ENCODE measurements at regions not wholly inside any gene's neighbourhood (a gene's known extent, or its start where the extent isn't known, plus 50 kb on each side); places are given as distances from the start of the nearest gene placed in this dataset.

DNA sequence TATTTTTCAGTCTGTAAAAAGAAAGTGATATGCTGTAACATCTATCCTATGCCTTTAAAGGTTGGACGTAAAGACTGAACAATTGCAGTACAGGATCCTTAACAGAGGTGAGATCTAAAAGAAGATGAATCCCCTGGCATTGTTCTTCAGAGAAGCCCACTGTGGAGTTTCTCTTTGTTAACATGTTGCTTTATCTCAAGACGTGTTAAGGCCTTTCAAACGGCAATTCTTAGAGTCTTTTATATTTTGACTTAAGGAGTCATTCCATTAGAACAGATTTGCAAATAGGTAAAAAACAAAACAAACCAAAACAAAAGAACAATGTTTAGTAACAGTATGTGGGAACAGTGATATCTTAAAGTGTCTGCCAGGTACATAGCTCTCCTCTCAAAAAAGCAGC lies 225.1 kb upstream of the ZP4 start:
- Histone ChIP-seq H3K9ac (ENCODE audit: low read length) (no peak overlapping the region), H3K4me2 (ENCODE audit: low read depth, low read length, poor library complexity, severe bottlenecking) (no peak overlapping the region), H3F3A (ENCODE audit: insufficient read depth) (no peaks in the 10 kb centered on the region), H3K4me3 (ENCODE audit: insufficient read depth, low read length, poor library complexity, severe bottlenecking) (no peak overlapping the region), H3K9me2 (replicated peaks; ENCODE audit: insufficient read depth, low read length) (no peaks in the 10 kb centered on the region), H2AFZ (ENCODE audit: low read depth, low read length, severe bottlenecking) (no peak overlapping the region), H3K27ac (ENCODE audit: low read depth, low read length) (no peak overlapping the region), H3K27me3 (ENCODE audit: low read length) (no peaks in the 10 kb centered on the region), H3K36me3 (ENCODE audit: low read length) (no peaks in the 10 kb centered on the region), H3K9me3 (ENCODE audit: insufficient read depth, low read length) (no peaks in the 10 kb centered on the region), H4K20me1 (ENCODE audit: low read depth, low read length) (no peaks in the 10 kb centered on the region), H3K79me2 (ENCODE audit: insufficient read depth, low read length) (no peaks in the 10 kb centered on the region)
- no peak for TF ChIP-seq EZH2phosphoT487 (conservative IDR thresholded peaks at IDR 0.05; ENCODE audit: low read length)
- TF ChIP-seq, protein P1, sequence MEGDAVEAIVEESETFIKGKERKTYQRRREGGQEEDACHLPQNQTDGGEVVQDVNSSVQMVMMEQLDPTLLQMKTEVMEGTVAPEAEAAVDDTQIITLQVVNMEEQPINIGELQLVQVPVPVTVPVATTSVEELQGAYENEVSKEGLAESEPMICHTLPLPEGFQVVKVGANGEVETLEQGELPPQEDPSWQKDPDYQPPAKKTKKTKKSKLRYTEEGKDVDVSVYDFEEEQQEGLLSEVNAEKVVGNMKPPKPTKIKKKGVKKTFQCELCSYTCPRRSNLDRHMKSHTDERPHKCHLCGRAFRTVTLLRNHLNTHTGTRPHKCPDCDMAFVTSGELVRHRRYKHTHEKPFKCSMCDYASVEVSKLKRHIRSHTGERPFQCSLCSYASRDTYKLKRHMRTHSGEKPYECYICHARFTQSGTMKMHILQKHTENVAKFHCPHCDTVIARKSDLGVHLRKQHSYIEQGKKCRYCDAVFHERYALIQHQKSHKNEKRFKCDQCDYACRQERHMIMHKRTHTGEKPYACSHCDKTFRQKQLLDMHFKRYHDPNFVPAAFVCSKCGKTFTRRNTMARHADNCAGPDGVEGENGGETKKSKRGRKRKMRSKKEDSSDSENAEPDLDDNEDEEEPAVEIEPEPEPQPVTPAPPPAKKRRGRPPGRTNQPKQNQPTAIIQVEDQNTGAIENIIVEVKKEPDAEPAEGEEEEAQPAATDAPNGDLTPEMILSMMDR (IDR thresholded peaks at IDR 0.05; ENCODE audit: insufficient read depth, low read length, poor library complexity, severe bottlenecking): no peak

DNA sequence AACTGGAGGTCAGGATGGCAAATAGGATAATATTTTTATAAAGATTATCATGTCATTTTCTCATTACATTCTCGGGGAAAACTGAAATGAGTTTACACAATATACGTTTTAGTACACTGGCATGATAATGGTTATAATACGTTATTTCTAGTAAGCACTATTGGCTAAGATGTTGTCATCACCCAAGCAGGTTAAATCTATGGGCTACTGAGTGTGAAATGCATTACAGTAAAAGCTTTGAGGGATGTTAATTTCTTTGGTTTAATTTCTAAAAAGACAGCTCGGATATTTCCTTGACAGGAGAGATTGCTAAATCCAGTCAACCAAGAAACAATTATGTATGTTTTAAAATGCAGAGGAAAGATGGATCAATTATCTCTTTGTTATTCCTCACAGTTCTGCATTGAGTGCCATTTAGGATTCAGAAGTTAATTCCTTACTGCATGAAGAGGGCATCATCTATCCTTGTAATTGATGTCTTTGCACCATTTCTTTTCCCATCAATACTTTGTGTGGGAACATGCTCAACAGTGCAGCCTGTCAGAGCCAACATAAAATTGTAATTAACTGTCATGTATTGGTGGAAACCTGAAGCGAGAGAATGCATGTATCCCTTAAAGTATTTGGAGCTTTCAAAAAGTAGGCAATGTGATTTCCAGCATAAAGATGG lies 222.4 kb upstream of the ZP4 start:
- Histone ChIP-seq H3K27ac (ENCODE audit: low read depth, low read length) (no peak overlapping the region), H3K4me2 (ENCODE audit: low read depth, low read length, poor library complexity, severe bottlenecking) (no peak overlapping the region), H3K36me3 (ENCODE audit: low read length) (no peaks in the 10 kb centered on the region), H3K79me2 (ENCODE audit: insufficient read depth, low read length) (no peaks in the 10 kb centered on the region), H4K20me1 (ENCODE audit: low read depth, low read length) (no peaks in the 10 kb centered on the region), H3K27me3 (ENCODE audit: low read length) (no peaks in the 10 kb centered on the region), H2AFZ (ENCODE audit: low read depth, low read length, severe bottlenecking) (no peak overlapping the region), H3K9me3 (ENCODE audit: insufficient read depth, low read length) (no peaks in the 10 kb centered on the region), H3F3A (ENCODE audit: insufficient read depth) (no peaks in the 10 kb centered on the region), H3K4me3 (ENCODE audit: insufficient read depth, low read length, poor library complexity, severe bottlenecking) (no peak overlapping the region), H3K9me2 (replicated peaks; ENCODE audit: insufficient read depth, low read length) (no peaks in the 10 kb centered on the region), H3K9ac (ENCODE audit: low read length) (no peak overlapping the region)
- TF ChIP-seq, protein P1 (IDR thresholded peaks at IDR 0.05; ENCODE audit: insufficient read depth, low read length, poor library complexity, severe bottlenecking): no peak
- no peak for TF ChIP-seq EZH2phosphoT487 (conservative IDR thresholded peaks at IDR 0.05; ENCODE audit: low read length)

DNA sequence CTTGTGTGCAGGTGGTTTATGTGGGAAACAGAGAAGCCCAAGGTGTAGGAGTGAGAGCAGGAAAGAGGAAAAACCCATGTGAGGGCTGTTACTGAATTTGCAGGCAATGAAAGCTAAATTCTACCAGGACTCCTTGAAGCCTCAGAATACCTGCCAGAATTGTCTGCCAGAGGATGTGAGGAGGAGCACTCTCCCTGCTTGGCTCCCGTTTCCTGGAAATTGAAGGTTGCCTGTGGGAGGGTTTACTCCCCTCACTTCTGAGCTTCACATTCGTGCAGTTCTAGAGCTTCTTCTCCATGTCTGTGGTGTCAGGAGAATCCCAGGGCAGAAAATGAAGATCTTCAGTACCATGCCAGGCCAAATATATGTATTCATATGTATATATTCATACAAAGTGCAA lies 220.8 kb upstream of the ZP4 start:
- H3K36me3 ChIP-seq (ENCODE audit: low read length): no peaks in the 10 kb centered on the region
- H3K4me2 ChIP-seq (ENCODE audit: low read depth, low read length, poor library complexity, severe bottlenecking): no peak overlapping the region
- no peaks in the 10 kb centered on the region for H3K79me2 ChIP-seq (ENCODE audit: insufficient read depth, low read length)
- no peak overlapping the region for H3K4me3 ChIP-seq (ENCODE audit: insufficient read depth, low read length, poor library complexity, severe bottlenecking)
- H3K27me3 ChIP-seq (ENCODE audit: low read length): no peaks in the 10 kb centered on the region
- no peaks in the 10 kb centered on the region for H3K9me3 ChIP-seq (ENCODE audit: insufficient read depth, low read length)
- H3K27ac ChIP-seq (ENCODE audit: low read depth, low read length): no peak overlapping the region
- no peak overlapping the region for H2AFZ ChIP-seq (ENCODE audit: low read depth, low read length, severe bottlenecking)
- H3K9ac ChIP-seq (ENCODE audit: low read length): no peak overlapping the region
- no peak for TF ChIP-seq EZH2phosphoT487 (conservative IDR thresholded peaks at IDR 0.05; ENCODE audit: low read length)
- TF ChIP-seq, protein P1 (IDR thresholded peaks at IDR 0.05; ENCODE audit: insufficient read depth, low read length, poor library complexity, severe bottlenecking): no peak
- no peaks in the 10 kb centered on the region for H4K20me1 ChIP-seq (ENCODE audit: low read depth, low read length)
- no peaks in the 10 kb centered on the region for H3K9me2 ChIP-seq (replicated peaks; ENCODE audit: insufficient read depth, low read length)
- no peaks in the 10 kb centered on the region for H3F3A ChIP-seq (ENCODE audit: insufficient read depth)
